Heart left ventricle (tissue), 16 donors: ENCODE measurements at regions not wholly inside any gene's neighbourhood (a gene's known extent, or its start where the extent isn't known, plus 50 kb on each side); places are given as distances from the start of the nearest gene placed in this dataset.

ENCODE experiments used
- ATAC-seq, 4 donors: fragments of 200-7000 bp; cut with Tn5 transposase; one replicate each; pipeline ENCODE4 v1.9.1; 2020 to 2022; ENCODE audit warnings: moderate library complexity in 4 of 4, mild to moderate bottlenecking in 3 of 4, moderate number of reproducible peaks in 1 of 4
- DNase-seq, 5 donors: peaks; one replicate each; pipeline ENCODE4 v3.0.0-alpha.2; 2020
- H3K27ac ChIP-seq, 12 donors: fragments of 200-600 bp; sonication (generic) in 4 of 12; one replicate each; pipeline versions ENCODE4 v1.5.0 to v1.8.0; 2016 to 2022; ENCODE audit warnings: mild to moderate bottlenecking in 2 of 12
- H3K27me3 ChIP-seq, 9 donors: fragments of 200-600 bp; sonication (generic) in 2 of 9; one replicate each; pipeline versions ENCODE4 v1.5.1 to v1.8.0; 2016 to 2022; ENCODE audit warnings: mild to moderate bottlenecking in 3 of 9
- H3K36me3 ChIP-seq, 9 donors: fragments of 200-600 bp; sonication (generic) in 2 of 9; one replicate each; pipeline versions ENCODE4 v1.5.0 to v1.8.0; 2018 to 2022; ENCODE audit warnings: mild to moderate bottlenecking in 2 of 9
- H3K4me1 ChIP-seq, 12 donors: fragments of 200-600 bp; sonication (generic) in 4 of 12; one replicate each; pipeline versions ENCODE4 v1.5.0 to v1.8.0; 2016 to 2022; ENCODE audit warnings: mild to moderate bottlenecking in 3 of 12
- H3K4me3 ChIP-seq, 12 donors: fragments of 200-600 bp; sonication (generic) in 4 of 12; one replicate each; pipeline versions ENCODE4 v1.5.0 to v1.8.0; 2017 to 2022; ENCODE audit warnings: mild to moderate bottlenecking in 9 of 12, moderate library complexity in 4 of 12
- H3K9me3 ChIP-seq, 12 donors: fragments of 200-600 bp; sonication (generic) in 4 of 12; one replicate each; pipeline versions ENCODE4 v1.5.0 to v1.8.0; 2016 to 2022; ENCODE audit warnings: mild to moderate bottlenecking in 1 of 12
- POLR2A ChIP-seq, 2 donors: fragments of 450-650 bp; IDR thresholded peaks; one replicate each; pipeline ENCODE4 v1.6.1; 2017; ENCODE audit warnings: antibody characterized with exemption in 2 of 2, mild to moderate bottlenecking in 2 of 2, moderate library complexity in 2 of 2
- WGBS, 4 donors: extraction: QIAGEN DNeasy Blood & Tissue Kit in 2 of 4; methylation state at CpG; one replicate each; pipeline versions ENCODE4 v1.1.5 to v1.1.7; 2013 to 2018; 5-methylcytosine and 5-hydroxymethylcytosine counted together
- intact Hi-C, 10 donors: fragments of 100-400 bp; cut with DNase I; formaldehyde crosslinking; loops; one replicate each; pipeline versions ENCODE4 v1.11.1 to v1.14.2; 2022
- TF ChIP-seq, protein P1 (sequence below), 12 donors: fragments of 200-600 bp; sonication (generic) in 4 of 12; IDR thresholded peaks; one replicate each; pipeline versions ENCODE4 v1.5.0 to v1.8.0; 2018 to 2022; ENCODE audit warnings: antibody characterized with exemption in 12 of 12, mild to moderate bottlenecking in 5 of 12
- donor health status: ischemic (EF 13 %, LVEDD 7.1; RV severe dilation, severe dysfunction).
- donor health status: healthy with polysubstance abuse.
- donor health status: DM: no; HTN: yes; CAD: no.
- donor health status: DM: no; HTN: no; CAD: no.
- donor health status: ischemic (EF 25% LVEDD 6.9; RV normal size, moderate dysfunction).
- donor health status: ischemic (EF 25% LVEDD 5.7; RV mildly dilated, moderate dysfunction).
- donor health status: healthy.
- donor health status: DM: yes; HTN: yes; CAD: no.
- donor health status: ischemic (EF 35%, LVEDD 5.7; RV mildly dilated, moderate dysfunction).
- donor health status: nonischemic (EF 11% LVEDD 7.7; RV severe dilation, severe dysfunction).
- donor health status: DM: yes; HTN: yes; CAD: no.
- donor health status: PGD.
- donor health status: ischemic (EF 29% LVEDD 5.4; RV normal size, mild dysfunction).
- donor health status: nonischemic (EF 23%, LVEDD 6.1; RV moderate dilation, normal function).

DNA sequence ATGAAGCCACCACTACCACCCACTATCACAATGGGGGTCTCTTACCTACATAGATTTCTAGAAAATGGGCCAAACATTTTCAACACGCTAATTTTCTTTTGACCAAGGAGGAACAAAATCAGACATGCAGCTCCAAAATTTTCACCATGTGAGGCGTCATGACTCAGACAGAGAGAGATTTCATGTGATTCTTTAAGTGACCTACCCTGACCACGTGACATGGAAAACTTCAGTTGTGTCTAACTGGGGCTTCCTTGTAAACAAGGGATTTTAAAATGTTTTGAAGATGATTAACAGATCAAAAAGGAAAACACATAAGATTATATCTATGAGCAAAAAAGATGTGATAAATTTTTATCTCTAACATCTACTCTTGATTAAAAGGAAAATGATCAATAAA is 199.2 kb downstream of the TBXT start:
- TF ChIP-seq, protein P1, sequence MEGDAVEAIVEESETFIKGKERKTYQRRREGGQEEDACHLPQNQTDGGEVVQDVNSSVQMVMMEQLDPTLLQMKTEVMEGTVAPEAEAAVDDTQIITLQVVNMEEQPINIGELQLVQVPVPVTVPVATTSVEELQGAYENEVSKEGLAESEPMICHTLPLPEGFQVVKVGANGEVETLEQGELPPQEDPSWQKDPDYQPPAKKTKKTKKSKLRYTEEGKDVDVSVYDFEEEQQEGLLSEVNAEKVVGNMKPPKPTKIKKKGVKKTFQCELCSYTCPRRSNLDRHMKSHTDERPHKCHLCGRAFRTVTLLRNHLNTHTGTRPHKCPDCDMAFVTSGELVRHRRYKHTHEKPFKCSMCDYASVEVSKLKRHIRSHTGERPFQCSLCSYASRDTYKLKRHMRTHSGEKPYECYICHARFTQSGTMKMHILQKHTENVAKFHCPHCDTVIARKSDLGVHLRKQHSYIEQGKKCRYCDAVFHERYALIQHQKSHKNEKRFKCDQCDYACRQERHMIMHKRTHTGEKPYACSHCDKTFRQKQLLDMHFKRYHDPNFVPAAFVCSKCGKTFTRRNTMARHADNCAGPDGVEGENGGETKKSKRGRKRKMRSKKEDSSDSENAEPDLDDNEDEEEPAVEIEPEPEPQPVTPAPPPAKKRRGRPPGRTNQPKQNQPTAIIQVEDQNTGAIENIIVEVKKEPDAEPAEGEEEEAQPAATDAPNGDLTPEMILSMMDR (IDR thresholded peaks at IDR 0.05) = no peak
- no peak for TF ChIP-seq POLR2A (IDR thresholded peaks at IDR 0.05)
- intact Hi-C loops = no loop called here
- Histone ChIP-seq H3K4me1 (no peaks in the 10 kb centered on the region), H3K36me3 (no peaks in the 10 kb centered on the region), H3K4me3 (no peak overlapping the region), H3K9me3 (no peaks in the 10 kb centered on the region), H3K27me3 (peaks cover 0 to 2% (median 0%) of the 10 kb centered on the region in 9 donors), H3K27ac (no peak overlapping the region)
- no peak for DNase-seq
- whole genome bisulfite sequencing, 4 donors = 85 to 92% (median 86%) methylated on average over 3 of the region's 3 CpGs
- ATAC-seq = no peak

DNA sequence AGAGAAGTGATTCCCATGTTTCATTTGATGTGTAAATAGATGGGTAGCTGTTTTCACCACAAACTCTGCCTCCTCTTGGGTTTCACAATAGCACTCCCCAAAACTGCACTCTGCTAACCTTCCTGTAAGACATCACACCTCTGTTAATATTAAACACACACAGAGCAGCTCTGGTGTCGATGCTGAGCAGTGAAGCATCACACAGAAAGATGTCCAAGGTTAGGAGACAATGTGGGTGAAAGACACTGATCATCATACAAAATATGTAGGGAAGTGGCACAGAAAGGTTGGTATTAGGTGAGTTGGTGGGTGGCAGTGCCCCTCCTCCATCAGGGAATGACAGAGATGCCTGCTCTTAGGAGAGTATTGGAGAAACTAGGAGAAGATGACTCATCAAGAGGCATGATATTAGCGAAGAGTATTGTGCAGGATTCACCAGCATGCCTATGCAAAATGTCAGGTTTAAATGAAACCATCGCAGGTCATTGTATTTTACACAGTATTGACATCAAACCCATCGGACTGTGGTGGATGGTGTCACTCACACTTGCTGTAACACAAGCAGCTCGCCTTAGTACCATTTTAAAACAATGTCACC is 199.7 kb downstream of the TBXT start:
- ATAC-seq = no peak
- no peaks in the 10 kb centered on the region for H3K9me3 ChIP-seq

DNA sequence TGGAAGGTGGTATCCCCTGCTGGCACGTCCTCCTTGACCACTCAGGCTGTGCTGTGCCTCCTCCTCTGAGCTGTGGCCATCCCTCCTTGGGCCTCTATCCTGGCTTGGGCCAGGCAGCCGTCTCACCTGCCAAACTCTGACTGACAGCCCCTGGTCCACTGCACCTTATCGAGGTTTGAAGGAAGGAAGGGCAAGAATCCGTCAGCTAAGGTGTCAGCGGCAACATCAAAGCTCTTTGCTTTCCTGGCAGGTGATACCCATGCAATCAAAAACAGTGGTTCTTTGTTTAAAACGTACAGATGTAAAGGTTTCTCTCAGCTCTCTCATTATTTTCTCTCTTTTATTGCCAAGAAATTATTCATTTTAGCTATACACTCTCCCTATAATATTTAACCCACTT is 203.9 kb downstream of the TBXT start:
- intact Hi-C loops = no loop called here
- H3K36me3 ChIP-seq = no peaks in the 10 kb centered on the region
- H3K27me3 ChIP-seq = peaks cover 0 to 2% (median 0%) of the 10 kb centered on the region in 9 donors
- H3K27ac ChIP-seq = no peak overlapping the region
- no peaks in the 10 kb centered on the region for H3K9me3 ChIP-seq
- TF ChIP-seq, protein P1 (IDR thresholded peaks at IDR 0.05) = no peak
- no peak for TF ChIP-seq POLR2A (IDR thresholded peaks at IDR 0.05)
- 71 to 87% (median 78%) methylated on average over 6 of the region's 6 CpGs for WGBS, 4 donors
- DNase-seq (no peak), ATAC-seq (no peak)
- H3K4me3 ChIP-seq = no peak overlapping the region
- no peaks in the 10 kb centered on the region for H3K4me1 ChIP-seq

More for the DNA sequence above, 199.7 kb downstream of the TBXT start:
- H3K27me3 ChIP-seq = peaks cover 0 to 2% (median 0%) of the 10 kb centered on the region in 9 donors
- no peak overlapping the region for H3K4me3 ChIP-seq
- TF ChIP-seq POLR2A (IDR thresholded peaks at IDR 0.05) = no peak
- TF ChIP-seq, protein P1 (IDR thresholded peaks at IDR 0.05) = no peak
- H3K36me3 ChIP-seq = no peaks in the 10 kb centered on the region
- H3K27ac ChIP-seq = no peak overlapping the region
- intact Hi-C loops = no loop called here
- 82 to 93% (median 87%) methylated on average over 5 of the region's 5 CpGs for WGBS, 4 donors
- no peak for DNase-seq
- no peaks in the 10 kb centered on the region for H3K4me1 ChIP-seq

DNA sequence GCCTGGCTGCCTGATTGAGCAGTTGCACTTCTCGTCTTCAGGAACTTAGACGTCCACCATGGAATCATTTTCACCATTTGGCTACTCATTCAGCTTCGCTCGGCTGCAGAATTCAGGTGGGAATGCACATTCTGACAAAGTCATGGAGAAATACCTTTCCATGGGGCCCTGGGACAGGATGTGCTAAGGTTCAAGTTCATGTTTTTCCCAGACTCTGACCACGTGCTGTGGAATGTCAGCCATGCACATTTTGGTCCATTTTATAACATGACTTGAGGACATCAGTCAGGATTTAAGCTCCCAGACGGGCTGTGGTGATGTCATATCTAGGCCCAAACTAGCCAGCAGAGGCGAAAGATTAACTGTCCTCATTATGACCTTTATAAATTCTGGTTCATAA is 205.3 kb downstream of the TBXT start:
- intact Hi-C loops = no loop called here
- H3K4me3 ChIP-seq = no peak overlapping the region
- no peak for TF ChIP-seq POLR2A (IDR thresholded peaks at IDR 0.05)
- TF ChIP-seq, protein P1 (IDR thresholded peaks at IDR 0.05) = no peak
- WGBS, 4 donors = 80 to 85% (median 83%) methylated on average over 7 of the region's 7 CpGs
- DNase-seq (no peak), ATAC-seq (no peak)
- H3K27me3 ChIP-seq = peaks cover 0 to 2% (median 0%) of the 10 kb centered on the region in 9 donors
- H3K4me1 ChIP-seq = no peaks in the 10 kb centered on the region
- no peaks in the 10 kb centered on the region for H3K36me3 ChIP-seq
- no peaks in the 10 kb centered on the region for H3K9me3 ChIP-seq
- no peak overlapping the region for H3K27ac ChIP-seq
